HCT116 (cell line): ENCODE measurements at regions not wholly inside any gene's neighbourhood (a gene's known extent, or its start where the extent isn't known, plus 50 kb on each side); places are given as distances from the start of the nearest gene placed in this dataset.

Source experiments
- EGR1 ChIP-seq: IDR thresholded peaks from 2 replicates; pipeline ENCODE4 v1.6.1; 2012; ENCODE audit warnings: low read depth
- ELF1 ChIP-seq: IDR thresholded peaks from 2 replicates; pipeline ENCODE4 v1.6.1; 2012; ENCODE audit warnings: low read depth, borderline replicate concordance
- EZH2phosphoT487 ChIP-seq: fragments of 200-600 bp; IDR thresholded peaks from 2 replicates; pipeline ENCODE4 v1.6.1; 2018; ENCODE audit warnings: antibody characterized with exemption, borderline replicate concordance
- POLR2A ChIP-seq: IDR thresholded peaks from 2 replicates; pipeline ENCODE4 v1.7.0; 2011; ENCODE audit warnings: borderline replicate concordance; ENCODE audit not compliant: insufficient read depth, insufficient read length; ENCODE audit errors: extremely low read depth
- POLR2AphosphoS5 ChIP-seq: IDR thresholded peaks from 2 replicates; pipeline ENCODE4 v1.6.1; 2011; ENCODE audit warnings: mild to moderate bottlenecking, low read depth, low read length, moderate library complexity
- RAD21 ChIP-seq: IDR thresholded peaks from 2 replicates; pipeline ENCODE4 v1.6.1; 2012; ENCODE audit warnings: low read depth, mild to moderate bottlenecking
- TF ChIP-seq, protein P1 (sequence below), 3 experiments: fragments of 200-600 bp in 1 of 3; sonication (generic) in 1 of 3; IDR thresholded peaks in 2 of 3; conservative IDR thresholded peaks in 1 of 3; 2 replicates each; pipeline ENCODE4 v1.5.1; 2012 to 2017; ENCODE audit warnings: low read depth in 2 of 3, low read length in 2 of 3, antibody characterized with exemption in 1 of 3, borderline replicate concordance in 1 of 3, control low read depth in 1 of 3, mild to moderate bottlenecking in 1 of 3, mixed read lengths in 1 of 3, mixed run types in 1 of 3, moderate library complexity in 1 of 3; ENCODE audit not compliant: insufficient read depth in 1 of 3
- TF ChIP-seq, protein P2 (sequence below): IDR thresholded peaks from 2 replicates; pipeline ENCODE4 v1.6.1; 2012; ENCODE audit warnings: low read depth

DNA sequence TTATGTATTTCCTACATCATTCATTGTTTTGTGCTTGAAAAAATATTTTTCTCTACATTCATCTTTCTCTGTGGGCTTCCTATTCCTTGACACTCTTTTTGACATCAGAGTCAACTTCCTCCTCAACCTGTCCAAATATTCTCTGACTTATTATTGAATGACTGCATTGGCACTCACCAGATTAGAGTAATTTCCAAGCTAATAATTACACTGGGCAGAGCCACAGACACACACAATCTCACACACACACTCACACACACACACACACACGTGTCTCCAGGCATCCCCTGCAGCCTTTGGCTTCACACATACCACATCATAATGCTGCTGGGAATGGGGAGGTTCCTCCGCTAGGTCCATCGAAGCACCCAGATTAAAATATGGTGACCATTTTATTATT, 184.5 kb downstream of the SYK start:
- TF ChIP-seq EGR1 (no peak), POLR2A (no peak), ELF1 (no peak), POLR2AphosphoS5 (no peak), EZH2phosphoT487 (no peak), RAD21 (no peak)
- TF ChIP-seq, protein P1, sequence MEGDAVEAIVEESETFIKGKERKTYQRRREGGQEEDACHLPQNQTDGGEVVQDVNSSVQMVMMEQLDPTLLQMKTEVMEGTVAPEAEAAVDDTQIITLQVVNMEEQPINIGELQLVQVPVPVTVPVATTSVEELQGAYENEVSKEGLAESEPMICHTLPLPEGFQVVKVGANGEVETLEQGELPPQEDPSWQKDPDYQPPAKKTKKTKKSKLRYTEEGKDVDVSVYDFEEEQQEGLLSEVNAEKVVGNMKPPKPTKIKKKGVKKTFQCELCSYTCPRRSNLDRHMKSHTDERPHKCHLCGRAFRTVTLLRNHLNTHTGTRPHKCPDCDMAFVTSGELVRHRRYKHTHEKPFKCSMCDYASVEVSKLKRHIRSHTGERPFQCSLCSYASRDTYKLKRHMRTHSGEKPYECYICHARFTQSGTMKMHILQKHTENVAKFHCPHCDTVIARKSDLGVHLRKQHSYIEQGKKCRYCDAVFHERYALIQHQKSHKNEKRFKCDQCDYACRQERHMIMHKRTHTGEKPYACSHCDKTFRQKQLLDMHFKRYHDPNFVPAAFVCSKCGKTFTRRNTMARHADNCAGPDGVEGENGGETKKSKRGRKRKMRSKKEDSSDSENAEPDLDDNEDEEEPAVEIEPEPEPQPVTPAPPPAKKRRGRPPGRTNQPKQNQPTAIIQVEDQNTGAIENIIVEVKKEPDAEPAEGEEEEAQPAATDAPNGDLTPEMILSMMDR (IDR thresholded peaks at IDR 0.05 in 2 of 3, conservative IDR thresholded peaks at IDR 0.05 in 1 of 3; ENCODE audit: borderline replicate concordance in 1 of 3, insufficient read depth in 1 of 3, low read depth in 2 of 3, low read length in 2 of 3): no peak
- TF ChIP-seq, protein P2, sequence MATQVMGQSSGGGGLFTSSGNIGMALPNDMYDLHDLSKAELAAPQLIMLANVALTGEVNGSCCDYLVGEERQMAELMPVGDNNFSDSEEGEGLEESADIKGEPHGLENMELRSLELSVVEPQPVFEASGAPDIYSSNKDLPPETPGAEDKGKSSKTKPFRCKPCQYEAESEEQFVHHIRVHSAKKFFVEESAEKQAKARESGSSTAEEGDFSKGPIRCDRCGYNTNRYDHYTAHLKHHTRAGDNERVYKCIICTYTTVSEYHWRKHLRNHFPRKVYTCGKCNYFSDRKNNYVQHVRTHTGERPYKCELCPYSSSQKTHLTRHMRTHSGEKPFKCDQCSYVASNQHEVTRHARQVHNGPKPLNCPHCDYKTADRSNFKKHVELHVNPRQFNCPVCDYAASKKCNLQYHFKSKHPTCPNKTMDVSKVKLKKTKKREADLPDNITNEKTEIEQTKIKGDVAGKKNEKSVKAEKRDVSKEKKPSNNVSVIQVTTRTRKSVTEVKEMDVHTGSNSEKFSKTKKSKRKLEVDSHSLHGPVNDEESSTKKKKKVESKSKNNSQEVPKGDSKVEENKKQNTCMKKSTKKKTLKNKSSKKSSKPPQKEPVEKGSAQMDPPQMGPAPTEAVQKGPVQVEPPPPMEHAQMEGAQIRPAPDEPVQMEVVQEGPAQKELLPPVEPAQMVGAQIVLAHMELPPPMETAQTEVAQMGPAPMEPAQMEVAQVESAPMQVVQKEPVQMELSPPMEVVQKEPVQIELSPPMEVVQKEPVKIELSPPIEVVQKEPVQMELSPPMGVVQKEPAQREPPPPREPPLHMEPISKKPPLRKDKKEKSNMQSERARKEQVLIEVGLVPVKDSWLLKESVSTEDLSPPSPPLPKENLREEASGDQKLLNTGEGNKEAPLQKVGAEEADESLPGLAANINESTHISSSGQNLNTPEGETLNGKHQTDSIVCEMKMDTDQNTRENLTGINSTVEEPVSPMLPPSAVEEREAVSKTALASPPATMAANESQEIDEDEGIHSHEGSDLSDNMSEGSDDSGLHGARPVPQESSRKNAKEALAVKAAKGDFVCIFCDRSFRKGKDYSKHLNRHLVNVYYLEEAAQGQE: no peak
